ENCODE measurements at regions not wholly inside any gene's neighbourhood (a gene's known extent, or its start where the extent isn't known, plus 50 kb on each side); places are given as distances from the start of the nearest gene placed in this dataset.

DNA sequence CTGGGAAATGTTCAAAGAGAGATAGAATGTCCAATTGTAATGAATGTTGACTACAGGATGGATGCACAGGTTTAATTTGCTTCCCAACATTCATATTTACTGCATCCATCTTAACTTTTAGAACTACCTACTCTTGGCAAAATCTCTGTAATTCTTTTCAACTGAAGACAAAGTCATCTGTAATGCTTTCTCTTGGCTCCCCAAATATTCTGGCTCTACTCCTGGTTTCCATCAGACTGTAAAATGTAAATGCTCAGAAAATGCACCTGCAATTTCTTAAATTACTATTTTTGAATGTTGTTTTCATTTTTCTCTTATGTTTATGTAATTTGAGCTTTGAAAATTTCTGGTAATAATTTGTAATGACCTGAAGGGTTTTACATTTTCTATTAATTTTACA is 480.8 kb upstream of the IMPG1 start:
- H3K4me3 ChIP-seq (replicated peaks in 1 of 2; ENCODE audit: low read depth in 2 of 2, low read length in 2 of 2), result no peak overlapping the region
- no peak for DNase-seq (ENCODE audit: low read depth in 2 of 2)
- TF ChIP-seq, protein P1, sequence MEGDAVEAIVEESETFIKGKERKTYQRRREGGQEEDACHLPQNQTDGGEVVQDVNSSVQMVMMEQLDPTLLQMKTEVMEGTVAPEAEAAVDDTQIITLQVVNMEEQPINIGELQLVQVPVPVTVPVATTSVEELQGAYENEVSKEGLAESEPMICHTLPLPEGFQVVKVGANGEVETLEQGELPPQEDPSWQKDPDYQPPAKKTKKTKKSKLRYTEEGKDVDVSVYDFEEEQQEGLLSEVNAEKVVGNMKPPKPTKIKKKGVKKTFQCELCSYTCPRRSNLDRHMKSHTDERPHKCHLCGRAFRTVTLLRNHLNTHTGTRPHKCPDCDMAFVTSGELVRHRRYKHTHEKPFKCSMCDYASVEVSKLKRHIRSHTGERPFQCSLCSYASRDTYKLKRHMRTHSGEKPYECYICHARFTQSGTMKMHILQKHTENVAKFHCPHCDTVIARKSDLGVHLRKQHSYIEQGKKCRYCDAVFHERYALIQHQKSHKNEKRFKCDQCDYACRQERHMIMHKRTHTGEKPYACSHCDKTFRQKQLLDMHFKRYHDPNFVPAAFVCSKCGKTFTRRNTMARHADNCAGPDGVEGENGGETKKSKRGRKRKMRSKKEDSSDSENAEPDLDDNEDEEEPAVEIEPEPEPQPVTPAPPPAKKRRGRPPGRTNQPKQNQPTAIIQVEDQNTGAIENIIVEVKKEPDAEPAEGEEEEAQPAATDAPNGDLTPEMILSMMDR (IDR thresholded peaks at IDR 0.05; ENCODE audit: low read depth, low read length), result no peak

DNA sequence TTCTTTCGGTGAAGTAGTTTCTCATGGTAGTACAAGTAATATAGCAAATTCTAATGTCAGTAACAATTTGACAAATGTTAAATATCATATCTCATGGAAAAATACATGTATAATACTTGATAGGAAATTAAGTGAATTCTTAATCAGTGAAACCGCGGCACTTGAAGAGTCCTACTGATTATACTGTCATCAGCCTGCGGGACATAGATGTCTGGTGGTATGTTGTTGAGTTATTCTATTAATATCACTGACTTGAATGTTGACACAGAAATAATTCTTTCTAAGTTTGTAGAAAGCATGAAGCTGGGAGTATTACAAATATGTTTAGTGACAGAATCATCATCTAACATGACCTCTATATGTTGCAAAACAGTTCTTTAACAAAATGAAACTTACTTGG is 479.8 kb upstream of the IMPG1 start:
- H3K4me3 ChIP-seq (replicated peaks in 1 of 2; ENCODE audit: low read depth in 2 of 2, low read length in 2 of 2), result no peak overlapping the region
- no peak for DNase-seq (ENCODE audit: low read depth in 2 of 2)
- TF ChIP-seq, protein P1 (IDR thresholded peaks at IDR 0.05; ENCODE audit: low read depth, low read length), result no peak

DNA sequence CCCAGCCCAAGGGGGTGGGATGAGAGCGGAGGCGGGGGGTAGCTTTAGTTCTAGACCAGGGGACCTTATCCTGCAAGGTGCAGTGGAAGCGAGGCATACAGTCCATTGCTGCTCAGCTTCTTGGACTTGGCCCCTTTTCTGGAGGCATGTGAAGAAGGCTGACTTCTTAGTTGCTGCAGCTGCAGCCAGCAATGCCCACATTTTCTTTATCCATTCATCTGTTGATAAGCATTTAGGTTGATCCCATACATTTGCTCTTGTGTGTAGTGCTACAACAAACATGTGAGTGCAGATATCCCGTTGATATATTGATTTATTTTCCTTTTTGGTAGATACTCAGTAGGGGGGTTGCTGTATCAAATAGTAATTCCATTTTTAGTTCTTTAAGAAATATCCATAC is 461.2 kb upstream of the IMPG1 start:
- no peak overlapping the region for H3K4me3 ChIP-seq (replicated peaks in 1 of 2; ENCODE audit: low read depth in 2 of 2, low read length in 2 of 2)
- TF ChIP-seq, protein P1 (IDR thresholded peaks at IDR 0.05; ENCODE audit: low read depth, low read length), result no peak
- no peak for DNase-seq (ENCODE audit: low read depth in 2 of 2)

DNA sequence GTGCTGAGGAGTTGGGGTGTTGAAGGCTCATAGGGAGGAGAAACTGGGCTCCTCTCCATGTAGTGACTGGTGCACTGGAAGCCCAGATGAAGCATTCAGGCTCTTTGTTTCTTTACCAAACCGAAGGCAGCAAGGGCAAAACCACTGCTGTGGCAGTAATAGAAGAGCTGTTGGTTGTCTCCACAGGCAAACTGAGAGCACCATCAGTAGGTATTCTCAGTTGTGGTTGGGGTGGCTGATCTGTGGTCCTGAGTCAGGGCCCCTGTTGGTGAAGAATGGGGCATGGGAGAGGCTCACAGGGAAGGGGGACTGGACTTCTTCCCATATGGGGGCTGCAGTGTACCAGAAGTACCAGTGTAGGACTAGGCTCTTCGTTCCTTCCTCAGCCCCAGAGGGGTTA is 460.2 kb upstream of the IMPG1 start:
- no peak overlapping the region for H3K4me3 ChIP-seq (replicated peaks in 1 of 2; ENCODE audit: low read depth in 2 of 2, low read length in 2 of 2)
- no peak for DNase-seq (ENCODE audit: low read depth in 2 of 2)
- TF ChIP-seq, protein P1 (IDR thresholded peaks at IDR 0.05; ENCODE audit: low read depth, low read length), result no peak

DNA sequence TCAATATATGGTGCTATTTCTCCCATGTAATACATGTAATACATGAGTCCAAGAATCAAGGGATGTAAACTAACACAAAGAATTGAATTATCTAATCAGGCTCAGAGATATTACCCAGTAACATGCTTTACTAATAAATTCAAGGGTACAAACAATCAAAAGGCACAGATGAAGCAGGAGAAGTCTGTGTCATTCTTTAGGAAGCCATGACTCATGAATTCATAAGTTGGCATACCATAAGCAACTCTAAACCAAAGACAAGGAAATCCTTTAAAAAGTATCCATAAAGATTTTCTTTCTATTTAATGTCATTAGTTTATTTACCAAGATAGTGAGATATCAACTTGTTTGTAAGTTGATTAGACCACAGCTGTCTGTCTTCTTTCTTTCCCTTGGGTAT is 446.0 kb upstream of the IMPG1 start:
- TF ChIP-seq, protein P1 (IDR thresholded peaks at IDR 0.05; ENCODE audit: low read depth, low read length), result no peak
- peak in 1 of 2 donors; percentile 9 for DNase-seq (ENCODE audit: low read depth in 2 of 2)
- H3K4me3 ChIP-seq (replicated peaks in 1 of 2; ENCODE audit: low read depth in 2 of 2, low read length in 2 of 2), result no peak overlapping the region

DNA sequence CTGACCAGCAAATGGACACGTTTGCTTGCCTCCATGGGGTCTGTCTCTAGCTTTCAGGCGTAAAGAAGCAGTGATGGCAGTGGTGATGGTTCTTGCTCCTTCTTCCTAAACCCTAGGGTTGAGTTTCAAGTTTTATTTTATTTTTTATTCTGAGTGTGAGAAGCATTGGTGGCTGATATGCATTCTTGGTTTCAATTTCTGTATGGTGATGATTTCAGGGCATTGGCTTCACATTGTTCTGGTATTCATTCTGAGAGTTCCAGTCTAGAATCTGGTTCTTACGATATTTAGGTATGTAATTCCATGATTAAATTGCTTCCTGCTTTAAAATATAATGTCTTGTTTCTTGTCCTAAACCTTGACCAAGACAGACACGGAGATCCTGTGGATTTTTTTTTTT is 444.5 kb upstream of the IMPG1 start:
- DNase-seq (ENCODE audit: low read depth in 2 of 2), result no peak
- TF ChIP-seq, protein P1 (IDR thresholded peaks at IDR 0.05; ENCODE audit: low read depth, low read length), result no peak
- no peak overlapping the region for H3K4me3 ChIP-seq (replicated peaks in 1 of 2; ENCODE audit: low read depth in 2 of 2, low read length in 2 of 2)

DNA sequence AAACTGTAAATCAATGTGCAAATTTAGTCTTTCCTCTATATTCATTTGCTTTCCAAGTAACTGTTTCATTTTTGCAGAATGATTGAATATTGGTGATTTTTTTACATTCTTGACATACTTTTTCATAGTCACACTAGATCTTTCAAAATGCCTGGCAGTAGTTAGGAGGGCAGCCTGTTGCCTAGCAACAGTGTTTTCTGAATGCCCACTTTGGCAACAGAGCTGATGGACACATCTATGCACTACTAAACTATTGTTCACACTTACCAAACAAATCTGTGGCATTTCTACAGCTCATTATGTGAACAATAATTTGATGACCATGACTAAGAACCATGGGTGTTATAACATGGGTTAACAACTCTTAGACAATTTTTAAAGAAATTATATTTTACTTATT is 438.0 kb upstream of the IMPG1 start:
- DNase-seq (ENCODE audit: low read depth in 2 of 2), result no peak

More for the DNA sequence above, 438.0 kb upstream of the IMPG1 start:
- TF ChIP-seq, protein P1 (IDR thresholded peaks at IDR 0.05; ENCODE audit: low read depth, low read length), result no peak
- H3K4me3 ChIP-seq (replicated peaks in 1 of 2; ENCODE audit: low read depth in 2 of 2, low read length in 2 of 2), result no peak overlapping the region

Data from cardiac fibroblast (primary cell).